HT1080 (cell line): ENCODE measurements at regions not wholly inside any gene's neighbourhood (a gene's known extent, or its start where the extent isn't known, plus 50 kb on each side); places are given as distances from the start of the nearest gene placed in this dataset.
"Not testable (repeated sequence)": the region's sequence is repeated elsewhere in the genome, so short reads cannot be mapped to it uniquely, and the experiment has no call there.

ENCODE experiments used
- DNase-seq: peaks from one replicate; pipeline ENCODE4 v3.0.0-alpha.2; 2015; ENCODE audit warnings: low read depth

GRCh38 chr5:21613971-21614488 is 1239.1 kb downstream of the CDH12 start:
- no peak for DNase-seq

GRCh38 chr5:21603796-21604195 is 1249.3 kb downstream of the CDH12 start:
- no peak for DNase-seq

GRCh38 chr5:21594566-21594965 is 1258.6 kb downstream of the CDH12 start:
- DNase-seq: no peak

- no peak for DNase-seq
These were observed 1259.9 kb downstream of the CDH12 start for GRCh38 chr5:21593261-21593660.

- no peak for DNase-seq
These were observed 1271.6 kb downstream of the CDH12 start for GRCh38 chr5:21581508-21581907.

- DNase-seq: no peak
These were observed 1278.2 kb downstream of the CDH12 start for GRCh38 chr5:21574961-21575360.

- no peak for DNase-seq
These were observed 1278.7 kb downstream of the CDH12 start for GRCh38 chr5:21574438-21574837.

- no peak for DNase-seq
These were observed 1279.5 kb downstream of the CDH12 start for GRCh38 chr5:21573416-21574314.

- not testable (repeated sequence) for DNase-seq
These were observed 1281.9 kb downstream of the CDH12 start for GRCh38 chr5:21571196-21571595.

GRCh38 chr5:21559109-21559508 is 1294.0 kb downstream of the CDH12 start:
- DNase-seq: peak; percentile 41

GRCh38 chr5:21552263-21552662 is 1300.9 kb downstream of the CDH12 start:
- not testable (repeated sequence) for DNase-seq

- not testable (repeated sequence) for DNase-seq
These were observed 1302.2 kb downstream of the CDH12 start for GRCh38 chr5:21550916-21551315.

- not testable (repeated sequence) for DNase-seq
These were observed 1305.5 kb downstream of the CDH12 start for GRCh38 chr5:21547656-21548055.

GRCh38 chr5:21535114-21535513 is 1318.0 kb downstream of the CDH12 start:
- not testable (repeated sequence) for DNase-seq

GRCh38 chr5:21521157-21521556 is 1332.0 kb downstream of the CDH12 start:
- DNase-seq: not testable (repeated sequence)

GRCh38 chr5:21496926-21497325 is 1356.2 kb downstream of the CDH12 start:
- not testable (repeated sequence) for DNase-seq

- DNase-seq: not testable (repeated sequence)
These were observed 1357.1 kb downstream of the CDH12 start for GRCh38 chr5:21496056-21496455.

GRCh38 chr5:21495235-21495634 is 1357.9 kb downstream of the CDH12 start:
- not testable (repeated sequence) for DNase-seq

- DNase-seq: not testable (repeated sequence)
These were observed 1359.1 kb downstream of the CDH12 start for GRCh38 chr5:21494033-21494432.

GRCh38 chr5:21491182-21491581 is 1362.0 kb downstream of the CDH12 start:
- peak; percentile 17 for DNase-seq

- not testable (repeated sequence) for DNase-seq
These were observed 1364.3 kb downstream of the CDH12 start for GRCh38 chr5:21488828-21489227.

GRCh38 chr5:21485458-21486000 is 1367.6 kb downstream of the CDH12 start:
- not testable (repeated sequence) for DNase-seq
